Keratinocyte (primary cell): ENCODE measurements at regions not wholly inside any gene's neighbourhood (a gene's known extent, or its start where the extent isn't known, plus 50 kb on each side); places are given as distances from the start of the nearest gene placed in this dataset.

Experiments
- DNase-seq: peaks from one replicate; pipeline ENCODE4 v3.0.0-alpha.2; 2011; ENCODE audit warnings: low read depth, missing footprints, low spot score
- FAIRE-seq: peaks from 2 replicates; lab custom pipeline; 2011; peaks lifted over from hg19 to GRCh38; lab: Jason Lieb, UNC
- H2AFZ ChIP-seq: 2 replicates; pipeline ENCODE4 v1.6.0; 2012; ENCODE audit warnings: low read length, control low read depth, inconsistent platforms; ENCODE audit not compliant: control insufficient read depth
- H3K27ac ChIP-seq: 2 replicates; pipeline ENCODE4 v1.5.1; 2011; ENCODE audit warnings: low read length; ENCODE audit not compliant: control insufficient read depth, insufficient read depth
- H3K27me3 ChIP-seq: 3 replicates; pipeline ENCODE4 v1.6.0; 2011; ENCODE audit warnings: low read length; ENCODE audit not compliant: control insufficient read depth, insufficient read depth; ENCODE audit errors: extremely low read depth
- H3K36me3 ChIP-seq, 2 experiments: 2 replicates in 1 of 2; 3 replicates in 1 of 2; pipeline ENCODE4 v1.5.1; 2011; ENCODE audit warnings: low read length in 2 of 2, mild to moderate bottlenecking in 1 of 2; ENCODE audit not compliant: control insufficient read depth in 2 of 2, insufficient read depth in 2 of 2; ENCODE audit errors: extremely low read depth in 1 of 2
- H3K4me1 ChIP-seq: 3 replicates; pipeline ENCODE4 v1.5.1; 2011; ENCODE audit warnings: low read length; ENCODE audit not compliant: control insufficient read depth, insufficient read depth; ENCODE audit errors: extremely low read depth
- H3K4me2 ChIP-seq: 3 replicates; pipeline ENCODE4 v1.6.0; 2011; ENCODE audit warnings: low read depth, low read length; ENCODE audit not compliant: control insufficient read depth, insufficient read depth; ENCODE audit errors: extremely low read depth
- H3K4me3 ChIP-seq, 3 experiments: fragments of 200-600 bp in 1 of 3; sonication (generic) in 1 of 3; 2 replicates in 2 of 3; 3 replicates in 1 of 3; pipeline ENCODE4 v1.5.1; 2011 to 2016; ENCODE audit warnings: low read length in 3 of 3, mild to moderate bottlenecking in 3 of 3, control low read depth in 2 of 3, inconsistent platforms in 1 of 3, low read depth in 1 of 3, mixed read lengths in 1 of 3, mixed run types in 1 of 3, moderate library complexity in 1 of 3; ENCODE audit not compliant: control insufficient read depth in 2 of 3, insufficient read depth in 2 of 3; ENCODE audit errors: extremely low read depth in 1 of 3
- H3K79me2 ChIP-seq: 2 replicates; pipeline ENCODE4 v1.6.0; 2012; ENCODE audit warnings: low read length; ENCODE audit not compliant: control insufficient read depth, insufficient read depth
- H3K9ac ChIP-seq: 3 replicates; pipeline ENCODE4 v1.6.0; 2011; ENCODE audit warnings: low read length; ENCODE audit not compliant: control insufficient read depth, insufficient read depth; ENCODE audit errors: extremely low read depth
- H3K9me1 ChIP-seq: 3 replicates; pipeline ENCODE4 v1.6.0; 2011; ENCODE audit warnings: low read length; ENCODE audit not compliant: control insufficient read depth, insufficient read depth; ENCODE audit errors: extremely low read depth
- H3K9me3 ChIP-seq: 2 replicates; pipeline ENCODE4 v1.5.1; 2012; ENCODE audit warnings: low read depth, low read length; ENCODE audit not compliant: control insufficient read depth
- H4K20me1 ChIP-seq: 3 replicates; pipeline ENCODE4 v1.6.0; 2011; ENCODE audit warnings: low read length; ENCODE audit not compliant: control insufficient read depth, insufficient read depth; ENCODE audit errors: extremely low read depth
- CTCF ChIP-seq, 3 experiments: IDR thresholded peaks in 1 of 3; conservative IDR thresholded peaks in 1 of 3; optimal IDR thresholded peaks in 1 of 3; 2 replicates in 2 of 3; 3 replicates in 1 of 3; pipeline versions ENCODE3 to v1.5.1; 2011; ENCODE audit warnings: low read length in 3 of 3, mild to moderate bottlenecking in 3 of 3, moderate library complexity in 2 of 3, control low read depth in 1 of 3, inconsistent platforms in 1 of 3; ENCODE audit not compliant: insufficient read depth in 2 of 3; ENCODE audit errors: extremely low read depth in 1 of 3
- EZH2 ChIP-seq: IDR thresholded peaks from one replicate; pipeline ENCODE4 v1.6.1; 2012; ENCODE audit warnings: inconsistent platforms, mild to moderate bottlenecking, low read length, moderate library complexity
- dilution Hi-C: fragments of 300-500 bp; cut with MboI; formaldehyde crosslinking; loops from one replicate; pipeline ENCODE4 v1.7.0; 2020; ENCODE audit warnings: low sequenced_read_pairs; ENCODE audit not compliant: extremely low pct_ligation_motif_present
- small RNA-seq, 3 experiments: library from RNA; depleted of rRNA; stranded (forward); fragments of <200 nt; gene quantifications; one replicate each; pipeline ENCODE3, GENCODE V24; 2012; ENCODE audit warnings: low read depth in 3 of 3, low replicate concordance in 1 of 3; ENCODE audit not compliant: insufficient read length in 3 of 3

GRCh38 chr4:83657336-83657735 lies 121.4 kb downstream of the GPAT3 start:
- Histone ChIP-seq H3K9ac (no peak overlapping the region), H3K4me2 (no peak overlapping the region), H3K27me3 (no peaks in the 10 kb centered on the region), H3K36me3 (no peaks in the 10 kb centered on the region), H3K9me1 (no peaks in the 10 kb centered on the region), H3K4me3 (no peak overlapping the region), H3K9me3 (no peaks in the 10 kb centered on the region), H4K20me1 (no peaks in the 10 kb centered on the region), H3K4me1 (no peaks in the 10 kb centered on the region), H3K79me2 (no peaks in the 10 kb centered on the region), H3K27ac (no peak overlapping the region), H2AFZ (no peak overlapping the region)
- dilution Hi-C loops = no loop called here
- FAIRE-seq (no peak), DNase-seq (no peak)
- TF ChIP-seq EZH2 (no peak), CTCF (optimal IDR thresholded peaks at IDR 0.05 in 1 of 3, IDR thresholded peaks at IDR 0.05 in 1 of 3, conservative IDR thresholded peaks at IDR 0.05 in 1 of 3; ENCODE audit: extremely low read depth in 1 of 3, insufficient read depth in 2 of 3, low read length in 3 of 3) (no peak)

Small RNA genes in the stretch of these regions (small RNA-seq; reads per million reads assigned to genes)
- 0 reads per million in 3 experiments for gene RNU6-774P
